G401 (cell line): ENCODE measurements at regions not wholly inside any gene's neighbourhood (a gene's known extent, or its start where the extent isn't known, plus 50 kb on each side); places are given as distances from the start of the nearest gene placed in this dataset.

Source experiments
- DNase-seq: peaks from one replicate; pipeline ENCODE4 v3.0.0-alpha.2; 2015; ENCODE audit warnings: low spot score
- in situ Hi-C: cut with HindIII; loops from 2 replicates; pipeline ENCODE4 v1.10.0; 2016; ENCODE audit warnings: low sequenced_read_pairs, mixed read lengths

DNA sequence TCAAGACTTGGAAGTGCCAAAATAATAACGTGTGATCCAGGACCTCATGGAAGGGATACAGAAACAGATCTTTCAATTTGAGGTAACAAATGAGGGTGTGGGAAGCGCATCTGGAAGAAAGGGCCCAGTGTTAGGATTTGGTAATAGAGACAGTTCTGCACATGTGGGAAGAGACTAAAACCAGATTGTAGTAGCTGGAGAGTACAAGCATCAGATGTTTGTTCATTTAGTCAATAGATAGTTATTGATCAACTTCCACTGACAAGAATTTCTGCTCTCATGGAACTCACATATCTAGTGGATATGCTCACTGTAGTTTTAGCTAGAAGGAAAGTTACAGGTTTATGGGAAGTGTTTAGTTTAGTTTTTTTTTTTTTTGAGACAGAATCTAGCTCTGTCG, 153.6 kb downstream of the TLR5 start:
- in situ Hi-C loops = no loop called here
- no peak for DNase-seq

DNA sequence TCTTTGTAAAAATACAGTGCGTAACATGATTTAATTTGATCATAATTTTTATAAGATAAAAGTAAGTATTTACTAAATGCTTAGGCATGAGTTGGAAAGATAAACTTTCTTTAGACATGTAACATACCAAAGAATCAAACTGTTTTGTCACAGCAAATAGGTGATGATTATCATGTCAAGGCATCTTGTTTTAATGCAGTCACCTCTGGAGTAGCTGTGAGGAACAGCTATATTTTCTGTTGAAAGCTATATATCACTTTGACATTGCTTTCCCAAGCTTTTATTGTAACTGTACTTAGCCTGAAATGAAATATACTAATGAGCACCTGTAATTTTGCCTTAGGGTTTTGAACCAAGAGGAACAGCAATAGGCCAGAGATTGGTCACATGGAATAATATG, 151.9 kb downstream of the TLR5 start:
- in situ Hi-C loops = no loop called here
- DNase-seq = no peak

DNA sequence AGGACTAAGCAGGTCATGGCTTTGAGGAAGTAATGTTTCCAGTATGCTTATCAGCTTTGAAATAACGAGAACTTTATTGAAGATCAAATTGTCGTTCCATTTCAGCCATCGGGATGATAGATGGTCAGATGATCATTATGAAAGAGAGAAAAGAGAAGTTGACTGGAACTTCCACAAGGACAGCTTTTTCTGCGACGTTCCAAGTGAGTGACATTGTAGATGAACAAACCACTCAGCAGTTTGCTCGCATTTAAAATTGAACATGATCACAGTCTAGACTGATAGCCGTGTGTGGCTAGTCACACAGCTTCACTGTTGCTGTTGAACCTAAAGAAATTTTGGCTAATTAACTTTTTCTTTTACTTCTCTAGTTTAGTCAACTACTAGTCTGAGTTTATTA, 151.1 kb downstream of the TLR5 start:
- no peak for DNase-seq
- in situ Hi-C loops = no loop called here

DNA sequence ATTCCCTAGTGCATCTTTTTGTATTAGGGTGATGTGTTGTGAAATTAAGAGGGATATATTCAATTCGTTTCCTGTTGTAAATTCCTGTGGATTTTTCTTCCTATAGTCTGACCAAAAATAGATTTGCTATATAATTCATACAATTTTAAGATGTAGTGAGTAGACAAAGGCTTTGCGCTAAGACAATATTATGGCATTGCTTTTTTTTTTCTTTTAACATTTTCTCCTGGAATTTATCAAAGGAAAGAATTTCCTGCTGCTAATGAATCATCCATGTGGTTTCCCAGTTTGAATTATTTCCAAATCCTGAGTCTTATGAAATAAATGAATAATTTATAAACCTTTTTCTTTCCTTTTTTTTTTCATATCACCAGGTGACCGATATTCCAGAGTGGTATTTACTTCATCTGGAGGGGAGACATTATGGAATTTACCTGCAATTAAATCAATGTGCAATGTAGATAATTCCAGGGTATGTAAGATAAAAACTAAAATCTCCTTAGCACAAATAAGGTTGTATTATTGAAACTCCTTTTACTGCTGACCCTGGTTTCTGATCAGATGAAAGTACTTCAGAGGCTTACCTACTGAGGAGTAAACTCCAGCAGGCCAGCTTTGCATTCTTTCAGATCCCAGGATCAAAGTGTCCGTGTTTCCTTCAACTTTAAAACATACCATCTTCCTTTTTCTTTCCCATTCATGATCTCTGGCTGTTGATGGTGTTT, 148.4 kb downstream of the TLR5 start:
- in situ Hi-C loops = no loop called here
- no peak for DNase-seq

- in situ Hi-C loops = no loop called here
- DNase-seq = no peak
These were observed 147.8 kb downstream of the TLR5 start for GRCh38 chr1:222995236-222995580.

DNA sequence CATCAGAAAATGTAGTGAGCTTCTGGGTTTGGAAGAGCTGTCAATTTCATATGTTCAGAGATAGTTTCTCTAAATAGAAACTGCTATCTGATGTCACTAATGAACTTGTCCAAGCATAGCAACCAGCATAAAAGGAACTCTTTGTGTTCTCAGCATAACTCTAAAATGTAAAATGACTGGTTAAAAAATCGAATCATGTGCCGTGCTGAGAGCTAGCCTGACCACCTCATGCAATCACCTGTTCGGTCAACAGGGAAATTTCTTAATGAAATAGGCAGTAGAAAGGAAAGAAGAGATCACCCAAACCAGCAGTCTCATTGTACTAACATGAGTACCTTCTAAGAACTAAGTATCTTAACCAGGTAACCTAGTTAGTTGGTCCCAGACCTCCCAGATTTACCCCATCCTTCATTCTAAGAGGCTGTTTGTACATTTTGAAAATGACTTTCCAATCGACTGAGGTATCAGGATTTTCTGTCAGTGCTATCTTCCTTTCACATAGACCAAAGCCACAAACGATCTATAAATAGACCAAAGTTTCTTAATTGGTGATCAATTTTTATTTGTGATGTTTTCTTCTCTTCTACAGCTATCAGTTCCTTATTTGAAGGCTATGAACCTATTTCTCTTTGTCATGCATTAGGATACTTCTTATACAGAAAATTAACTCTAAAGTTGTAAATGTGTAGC, 147.3 kb downstream of the TLR5 start:
- no peak for DNase-seq
- in situ Hi-C loops = no loop called here

DNA sequence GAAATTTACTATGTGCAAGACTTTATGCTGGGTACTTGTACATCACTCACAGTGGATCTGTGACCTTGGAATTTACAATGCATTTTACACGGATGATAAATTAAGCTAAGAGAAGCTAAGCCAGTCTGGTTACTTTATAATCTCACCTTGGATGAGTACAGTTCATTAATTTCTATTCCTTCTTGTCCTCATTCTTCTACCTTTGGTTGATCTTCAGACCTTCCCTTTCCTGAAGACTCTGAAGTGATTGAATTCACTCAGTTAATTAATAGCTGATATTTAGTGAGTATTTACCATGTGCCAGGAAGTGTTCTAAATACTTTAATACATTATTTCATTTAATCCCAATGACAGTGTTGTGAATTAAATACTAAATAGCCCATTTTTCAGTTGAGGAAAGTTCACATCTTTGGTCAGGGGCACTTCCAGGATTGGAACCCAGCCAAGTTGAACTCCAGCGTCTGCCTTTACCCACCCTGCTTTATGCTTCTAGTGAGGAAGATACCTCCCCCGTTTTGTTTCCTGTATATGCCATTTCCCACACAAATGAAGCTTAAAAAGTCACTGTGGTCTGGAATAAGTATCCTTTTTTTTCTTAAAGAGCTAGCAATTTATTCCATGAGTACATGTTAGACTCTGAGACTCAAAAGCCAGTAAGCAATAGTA, 146.6 kb downstream of the TLR5 start:
- in situ Hi-C loops = no loop called here
- DNase-seq = no peak

DNA sequence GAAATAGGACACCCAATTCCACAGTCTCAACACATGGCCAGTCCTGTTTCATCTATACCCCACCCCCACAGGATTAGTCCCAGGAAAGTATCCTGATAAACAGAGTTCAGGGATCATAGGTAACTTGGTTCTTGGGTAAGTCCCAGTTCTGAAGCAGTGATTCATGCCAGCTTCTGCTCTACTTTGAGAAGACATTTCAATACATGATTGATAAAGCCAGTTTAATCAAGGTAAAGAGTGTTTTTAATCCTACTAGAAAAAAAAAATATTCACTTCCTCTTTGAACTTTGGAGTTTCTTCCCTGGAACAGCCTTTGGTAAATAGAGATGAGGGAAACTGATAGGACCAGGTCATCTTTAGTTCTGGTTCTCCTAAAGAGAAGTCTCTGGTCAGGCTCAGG, 142.4 kb downstream of the TLR5 start:
- DNase-seq = no peak
- in situ Hi-C loops = no loop called here

- in situ Hi-C loops = no loop called here
These were observed 141.1 kb downstream of the TLR5 start for GRCh38 chr1:223001653-223002634.

DNA sequence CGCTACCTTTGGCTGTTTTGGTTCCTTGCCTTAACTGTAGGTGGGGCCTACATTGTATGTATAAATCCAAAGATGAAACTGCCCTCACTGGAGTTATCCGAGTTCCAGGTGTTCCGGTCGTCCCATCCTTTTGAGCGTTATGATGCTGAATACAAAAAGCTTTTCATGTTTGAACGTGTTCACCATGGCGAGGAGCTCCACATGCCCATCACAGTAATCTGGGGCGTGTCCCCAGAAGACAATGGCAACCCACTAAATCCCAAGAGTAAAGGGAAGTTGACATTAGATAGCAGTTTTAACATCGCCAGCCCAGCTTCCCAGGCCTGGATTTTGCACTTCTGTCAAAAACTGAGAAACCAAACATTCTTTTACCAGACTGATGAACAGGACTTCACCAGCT, 139.5 kb downstream of the TLR5 start:
- no peak for DNase-seq
- in situ Hi-C loops = no loop called here

More at GRCh38 chr1:223001653-223002634, 141.1 kb downstream of the TLR5 start:
- no peak for DNase-seq

DNA sequence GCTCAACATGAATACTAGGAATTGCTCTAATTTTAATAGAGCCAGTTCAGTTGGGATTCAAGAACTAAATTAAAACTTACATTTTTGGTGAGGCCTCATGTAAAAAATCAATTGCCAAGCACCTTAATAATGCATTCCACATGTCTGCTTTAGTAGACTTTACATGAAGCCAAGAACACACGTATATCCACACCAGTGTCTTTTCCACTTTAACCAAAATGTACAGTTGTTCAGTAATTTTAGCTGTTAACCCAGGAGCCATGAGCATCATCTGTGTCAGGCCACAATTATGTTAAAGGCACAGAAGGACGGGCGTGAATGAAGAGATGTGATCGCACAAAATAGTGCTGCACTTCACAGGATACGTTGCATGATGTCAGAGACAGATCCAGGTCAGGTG, 136.7 kb downstream of the TLR5 start:
- no peak for DNase-seq
- in situ Hi-C loops = no loop called here

DNA sequence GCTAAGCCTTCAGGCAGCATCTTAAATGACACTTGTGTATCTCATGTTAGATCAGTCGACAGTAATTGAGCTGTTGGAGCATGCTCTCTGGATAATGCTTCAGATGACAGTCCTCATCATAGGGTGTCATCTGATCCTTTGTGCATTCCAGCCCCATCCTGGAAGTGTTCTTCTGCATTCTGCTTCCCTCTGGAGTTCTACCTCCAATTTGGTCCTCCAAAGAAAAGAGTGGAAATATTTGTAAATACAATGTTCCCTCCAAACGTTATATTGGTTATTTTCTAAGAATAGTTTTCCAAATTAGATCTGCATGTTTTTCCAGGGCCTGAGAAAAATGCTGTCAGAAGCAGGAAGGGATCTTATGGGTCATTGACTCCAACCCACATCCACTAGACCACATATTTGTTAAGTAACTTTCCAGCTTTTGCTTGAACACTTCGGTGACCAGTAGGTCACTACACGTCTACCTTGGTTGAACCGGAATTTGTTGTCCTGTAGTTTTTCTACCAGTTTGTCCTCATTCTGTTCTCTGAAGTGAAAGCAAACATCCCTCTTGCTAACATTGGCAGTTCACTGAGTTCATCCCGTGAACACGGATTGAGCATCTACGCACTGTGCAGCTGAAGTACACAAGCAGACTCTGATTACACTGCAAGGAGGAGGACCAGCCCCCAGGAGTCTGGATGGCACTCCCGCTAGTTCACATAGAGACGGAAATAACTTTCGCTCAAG, 136.0 kb downstream of the TLR5 start:
- in situ Hi-C loops = no loop called here
- DNase-seq = no peak

DNA sequence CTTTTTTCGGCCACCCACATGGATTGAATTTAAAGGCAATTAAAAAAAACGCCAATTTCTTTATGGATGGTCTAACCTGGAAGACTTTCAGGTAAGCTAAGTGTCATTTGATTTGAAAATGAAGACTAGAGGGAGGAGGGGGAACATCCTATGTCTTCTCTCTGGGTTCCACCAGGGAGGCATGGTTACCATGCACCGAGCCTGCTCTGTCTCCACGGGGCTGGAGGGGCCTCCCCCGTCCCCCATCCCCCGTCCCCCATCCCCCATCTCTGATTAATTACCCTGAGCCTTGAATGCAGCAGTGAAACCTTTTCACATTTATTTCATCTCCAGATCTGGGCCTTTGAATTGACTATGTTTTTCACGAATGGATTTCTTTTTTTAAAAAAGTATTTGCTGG, 135.1 kb downstream of the TLR5 start:
- no peak for DNase-seq

GRCh38 chr1:223008808-223009207, 134.2 kb downstream of the TLR5 start:
- in situ Hi-C loops = no loop called here
- DNase-seq = no peak

More for the DNA sequence above, 135.1 kb downstream of the TLR5 start:
- in situ Hi-C loops = no loop called here

GRCh38 chr1:223009406-223009805, 133.6 kb downstream of the TLR5 start:
- in situ Hi-C loops = no loop called here

GRCh38 chr1:223010582-223011504, 132.2 kb downstream of the TLR5 start:
- in situ Hi-C loops = no loop called here
- DNase-seq = no peak

More at GRCh38 chr1:223009406-223009805, 133.6 kb downstream of the TLR5 start:
- no peak for DNase-seq

- in situ Hi-C loops = no loop called here
- no peak for DNase-seq
These were observed 131.6 kb downstream of the TLR5 start for GRCh38 chr1:223011505-223011856.
